Vagina (tissue), 2 donors: ENCODE measurements at regions not wholly inside any gene's neighbourhood (a gene's known extent, or its start where the extent isn't known, plus 50 kb on each side); places are given as distances from the start of the nearest gene placed in this dataset.

Experiments used
- CTCF ChIP-seq, 3 experiments: fragments of 450-650 bp in 2 of 3; fragments of 200-600 bp in 1 of 3; sonication (generic) in 1 of 3; IDR thresholded peaks; one replicate each; pipeline ENCODE4 v1.5.1; 2017 to 2019; ENCODE audit warnings: antibody characterized with exemption in 3 of 3, mild to moderate bottlenecking in 2 of 3, moderate library complexity in 2 of 3
- POLR2A ChIP-seq, 2 donors: fragments of 450-650 bp; IDR thresholded peaks; one replicate each; pipeline ENCODE4 v1.6.1; 2017; ENCODE audit warnings: antibody characterized with exemption in 2 of 2, mild to moderate bottlenecking in 2 of 2, moderate library complexity in 2 of 2
- POLR2AphosphoS5 ChIP-seq, 2 donors: sonication (generic); formaldehyde crosslinking; IDR thresholded peaks; one replicate each; pipeline ENCODE4 v1.9.0; 2017; ENCODE audit warnings: antibody characterized with exemption in 2 of 2, mild to moderate bottlenecking in 2 of 2, low read depth in 1 of 2; ENCODE audit not compliant: insufficient read depth in 1 of 2

- no peak for TF ChIP-seq CTCF (IDR thresholded peaks at IDR 0.05)
- no peak for TF ChIP-seq POLR2A (IDR thresholded peaks at IDR 0.05)
- TF ChIP-seq POLR2AphosphoS5 (IDR thresholded peaks at IDR 0.05; ENCODE audit: insufficient read depth in 1 of 2, low read depth in 1 of 2), result no peak
Measured at GRCh38 chr1:95503278-95504030, 269.4 kb downstream of the RWDD3 start.
